ENCODE measurements at regions not wholly inside any gene's neighbourhood (a gene's known extent, or its start where the extent isn't known, plus 50 kb on each side); places are given as distances from the start of the nearest gene placed in this dataset.

GRCh38 chr2:74748665-74749064, 85.3 kb upstream of the HK2 start:
- no peaks in the 10 kb centered on the region for H4K20me1 ChIP-seq (ENCODE audit: low read length)
- DNase-seq, result no peak
- TF ChIP-seq CTCF (conservative IDR thresholded peaks at IDR 0.05; ENCODE audit: low read depth, low read length) (no peak), EZH2phosphoT487 (IDR thresholded peaks at IDR 0.05; ENCODE audit: borderline replicate concordance, low read length) (no peak), EZH2 (IDR thresholded peaks at IDR 0.05; ENCODE audit: low read length, unreplicated experiment) (no peak)

GRCh38 chr2:74749432-74749831, 84.5 kb upstream of the HK2 start:
- CTCF ChIA-PET, result no interaction called here
- H3K9ac ChIP-seq (ENCODE audit: low read length), result no peak overlapping the region
- intact Hi-C loops (cut with micrococcal nuclease), result no loop called here

More at GRCh38 chr2:74748665-74749064, 85.3 kb upstream of the HK2 start:
- ATAC-seq, result no peak
- intact Hi-C loops (cut with micrococcal nuclease), result no loop called here
- Histone ChIP-seq H3F3A (ENCODE audit: low read length, unreplicated experiment) (no peaks in the 10 kb centered on the region), H3K4me2 (ENCODE audit: low read length) (no peak overlapping the region), H3K79me2 (ENCODE audit: low read length) (no peaks in the 10 kb centered on the region), H3K27me3 (ENCODE audit: low read length) (no peaks in the 10 kb centered on the region), H3K9me2 (replicated peaks; ENCODE audit: low read length) (no peaks in the 10 kb centered on the region), H3K27ac (ENCODE audit: low read length) (no peak overlapping the region), H3K4me1 (ENCODE audit: insufficient read depth, low read length) (no peaks in the 10 kb centered on the region), H3K9ac (ENCODE audit: low read length) (no peak overlapping the region), H3K9me3 (ENCODE audit: low read length) (no peaks in the 10 kb centered on the region), H3K4me3 (ENCODE audit: low read length) (no peak overlapping the region), H2AFZ (ENCODE audit: low read length) (no peak overlapping the region), H3K36me3 (ENCODE audit: low read depth, low read length) (no peaks in the 10 kb centered on the region)
- POLR2A ChIA-PET (ENCODE audit: unreplicated experiment), result no interaction called here
- CTCF ChIA-PET, result no interaction called here
- BruUV-seq (replicated peaks), result no TSS peak

More at GRCh38 chr2:74749432-74749831, 84.5 kb upstream of the HK2 start:
- Histone ChIP-seq H3K4me1 (ENCODE audit: insufficient read depth, low read length) (no peaks in the 10 kb centered on the region), H3K27ac (ENCODE audit: low read length) (no peak overlapping the region), H3K27me3 (ENCODE audit: low read length) (no peaks in the 10 kb centered on the region), H3K4me2 (ENCODE audit: low read length) (no peak overlapping the region), H3K9me2 (replicated peaks; ENCODE audit: low read length) (no peaks in the 10 kb centered on the region), H3K36me3 (ENCODE audit: low read depth, low read length) (no peaks in the 10 kb centered on the region), H3K9me3 (ENCODE audit: low read length) (no peaks in the 10 kb centered on the region), H3K4me3 (ENCODE audit: low read length) (no peak overlapping the region), H4K20me1 (ENCODE audit: low read length) (no peaks in the 10 kb centered on the region), H3K79me2 (ENCODE audit: low read length) (no peaks in the 10 kb centered on the region), H2AFZ (ENCODE audit: low read length) (no peak overlapping the region), H3F3A (ENCODE audit: low read length, unreplicated experiment) (no peaks in the 10 kb centered on the region)
- POLR2A ChIA-PET (ENCODE audit: unreplicated experiment), result no interaction called here
- TF ChIP-seq EZH2 (IDR thresholded peaks at IDR 0.05; ENCODE audit: low read length, unreplicated experiment) (no peak), EZH2phosphoT487 (IDR thresholded peaks at IDR 0.05; ENCODE audit: borderline replicate concordance, low read length) (no peak), CTCF (conservative IDR thresholded peaks at IDR 0.05; ENCODE audit: low read depth, low read length) (no peak)
- no TSS peak for BruUV-seq (replicated peaks)
- no peak for DNase-seq
- ATAC-seq, result no peak

Data from PC-3 (cell line).